Fibroblast of mammary gland (primary cell): ENCODE measurements at regions not wholly inside any gene's neighbourhood (a gene's known extent, or its start where the extent isn't known, plus 50 kb on each side); places are given as distances from the start of the nearest gene placed in this dataset.

Experiments used
- DNase-seq: peaks from one replicate; pipeline ENCODE4 v3.0.0-alpha.2; 2010; ENCODE audit warnings: low read depth
- H3K4me3 ChIP-seq: 2 replicates; pipeline ENCODE4 v1.5.1; 2011; ENCODE audit warnings: low read depth, mild to moderate bottlenecking, low read length, moderate library complexity; ENCODE audit not compliant: control insufficient read depth
- TF ChIP-seq, protein P1 (sequence below): conservative IDR thresholded peaks from 2 replicates; pipeline ENCODE4 v1.5.1; 2011; ENCODE audit warnings: low read depth, low read length, inconsistent platforms; ENCODE audit not compliant: control insufficient read depth, insufficient read depth

DNA sequence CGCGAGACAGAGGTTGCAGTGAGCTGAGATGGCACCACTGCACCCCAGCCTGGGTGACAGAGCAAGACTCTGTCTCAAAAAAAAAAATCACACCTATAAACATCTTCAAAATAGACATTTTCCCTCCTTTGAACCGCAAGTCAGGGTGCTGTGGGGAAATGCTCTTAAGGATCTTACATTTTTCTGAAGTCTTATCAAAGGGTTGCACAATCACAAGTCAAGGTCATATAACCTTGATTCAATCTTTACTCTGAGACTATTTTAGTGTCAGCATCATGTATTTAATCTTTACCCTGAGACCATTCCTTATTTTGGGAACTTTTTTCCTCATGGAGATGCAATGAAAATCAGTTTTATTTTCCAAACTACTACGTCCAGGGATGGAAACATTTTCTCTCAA is 62.8 kb upstream of the RANBP3L start:
- H3K4me3 ChIP-seq = no peak overlapping the region
- no peak for DNase-seq
- TF ChIP-seq, protein P1, sequence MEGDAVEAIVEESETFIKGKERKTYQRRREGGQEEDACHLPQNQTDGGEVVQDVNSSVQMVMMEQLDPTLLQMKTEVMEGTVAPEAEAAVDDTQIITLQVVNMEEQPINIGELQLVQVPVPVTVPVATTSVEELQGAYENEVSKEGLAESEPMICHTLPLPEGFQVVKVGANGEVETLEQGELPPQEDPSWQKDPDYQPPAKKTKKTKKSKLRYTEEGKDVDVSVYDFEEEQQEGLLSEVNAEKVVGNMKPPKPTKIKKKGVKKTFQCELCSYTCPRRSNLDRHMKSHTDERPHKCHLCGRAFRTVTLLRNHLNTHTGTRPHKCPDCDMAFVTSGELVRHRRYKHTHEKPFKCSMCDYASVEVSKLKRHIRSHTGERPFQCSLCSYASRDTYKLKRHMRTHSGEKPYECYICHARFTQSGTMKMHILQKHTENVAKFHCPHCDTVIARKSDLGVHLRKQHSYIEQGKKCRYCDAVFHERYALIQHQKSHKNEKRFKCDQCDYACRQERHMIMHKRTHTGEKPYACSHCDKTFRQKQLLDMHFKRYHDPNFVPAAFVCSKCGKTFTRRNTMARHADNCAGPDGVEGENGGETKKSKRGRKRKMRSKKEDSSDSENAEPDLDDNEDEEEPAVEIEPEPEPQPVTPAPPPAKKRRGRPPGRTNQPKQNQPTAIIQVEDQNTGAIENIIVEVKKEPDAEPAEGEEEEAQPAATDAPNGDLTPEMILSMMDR = no peak

DNA sequence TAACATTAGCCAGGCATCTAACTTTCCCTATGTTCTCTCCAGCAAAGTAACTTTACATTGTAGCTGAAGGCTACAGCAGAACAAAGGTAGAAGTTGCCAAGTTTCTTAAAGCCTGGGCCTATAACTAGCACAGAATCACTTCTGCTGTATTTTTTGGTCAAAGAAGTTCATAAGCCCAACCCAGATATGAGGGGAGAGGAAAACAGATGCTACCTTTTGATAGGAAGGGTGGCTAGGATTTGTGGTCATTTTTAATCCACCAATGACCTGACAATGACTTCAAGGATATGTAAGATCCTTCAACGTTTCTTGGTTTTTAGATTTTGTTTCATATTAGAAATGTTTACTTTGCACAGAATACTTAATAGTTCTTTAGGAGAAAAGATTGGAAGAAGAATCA is 64.2 kb upstream of the RANBP3L start:
- DNase-seq = no peak
- H3K4me3 ChIP-seq = no peak overlapping the region
- TF ChIP-seq, protein P1 = no peak

DNA sequence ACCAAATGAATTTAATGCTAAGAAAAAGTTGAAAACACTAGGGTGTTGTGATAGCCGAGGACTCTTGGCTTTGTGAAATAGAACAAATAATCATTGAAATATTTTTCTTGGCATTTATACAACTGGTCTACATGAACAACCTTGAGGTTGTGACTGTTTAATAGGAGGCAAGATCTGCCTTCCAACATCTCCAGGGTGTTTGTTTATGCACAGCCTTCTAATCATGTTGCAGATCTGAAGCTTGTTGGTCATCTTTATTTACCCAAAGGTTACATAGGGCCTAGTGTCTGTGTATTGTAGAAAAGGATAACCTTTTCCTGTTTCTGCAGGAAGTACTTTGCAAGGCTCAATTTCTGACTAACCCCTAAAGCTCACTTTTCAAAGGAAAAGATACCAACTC is 65.2 kb upstream of the RANBP3L start:
- peak; percentile 42 for DNase-seq
- no peak overlapping the region for H3K4me3 ChIP-seq
- TF ChIP-seq, protein P1 = no peak

DNA sequence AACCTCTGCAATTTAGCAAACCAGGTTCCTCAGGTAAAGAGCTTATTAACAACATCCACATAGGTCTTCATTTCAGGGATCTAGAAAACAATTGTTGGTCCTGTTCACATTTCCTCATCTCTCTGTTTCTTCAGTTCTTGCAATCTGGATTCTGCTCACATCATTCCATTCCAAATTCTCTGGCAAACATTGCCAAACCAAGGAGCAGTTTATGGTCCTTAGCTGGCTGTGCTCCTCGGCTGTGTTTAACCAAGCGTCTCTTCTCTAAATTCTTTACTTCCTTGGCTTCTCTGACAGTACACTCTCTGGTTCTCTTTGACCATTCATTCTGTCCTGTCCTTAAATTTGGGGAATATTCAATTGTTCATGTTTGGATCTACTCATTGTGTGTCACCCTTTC is 65.8 kb upstream of the RANBP3L start:
- TF ChIP-seq, protein P1 = no peak
- no peak overlapping the region for H3K4me3 ChIP-seq
- peak; percentile 43 for DNase-seq

DNA sequence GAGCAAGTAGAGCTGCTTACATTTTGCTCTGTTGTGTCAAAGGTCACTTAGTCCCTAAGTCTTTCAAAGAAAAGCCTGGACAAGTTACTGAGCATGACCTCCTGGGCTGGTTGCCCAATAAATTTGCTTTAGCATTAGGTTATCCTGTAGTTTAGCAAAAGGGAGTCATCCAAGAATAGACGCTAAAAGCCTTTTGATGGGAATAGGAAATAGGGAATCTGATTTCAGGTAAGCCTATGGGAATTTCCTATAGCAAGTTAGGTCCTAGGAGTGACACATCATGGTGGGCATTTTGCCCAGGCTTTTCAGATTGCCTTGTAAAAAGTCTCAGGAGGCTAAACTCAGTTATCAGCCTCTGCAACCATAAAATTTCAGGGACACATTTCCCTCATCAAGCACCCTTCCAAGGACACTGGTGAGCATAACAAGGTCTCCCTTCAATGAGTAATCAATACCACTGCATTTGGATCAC is 67.6 kb upstream of the RANBP3L start:
- no peak overlapping the region for H3K4me3 ChIP-seq
- DNase-seq = peak; percentile 65
- TF ChIP-seq, protein P1 = no peak

DNA sequence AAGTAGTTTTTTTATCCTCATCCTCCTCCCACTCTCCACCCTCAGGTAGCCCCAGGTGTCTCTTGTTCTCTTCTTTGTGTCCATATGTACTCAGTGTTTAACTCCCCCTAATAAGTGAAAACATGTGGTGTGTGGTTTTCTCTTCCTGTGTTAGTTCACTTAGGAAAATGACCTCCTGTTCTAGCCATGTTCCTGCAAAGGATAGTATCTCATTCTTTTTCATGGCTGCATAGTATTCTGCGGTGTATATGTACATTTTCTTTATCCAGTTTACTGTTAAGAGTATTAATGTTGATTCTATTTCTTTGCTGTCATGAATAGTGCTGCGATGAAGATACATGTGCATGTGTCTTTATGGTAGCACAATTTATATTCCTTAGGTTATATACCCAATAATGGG is 68.4 kb upstream of the RANBP3L start:
- TF ChIP-seq, protein P1 = no peak
- no peak for DNase-seq
- no peak overlapping the region for H3K4me3 ChIP-seq

DNA sequence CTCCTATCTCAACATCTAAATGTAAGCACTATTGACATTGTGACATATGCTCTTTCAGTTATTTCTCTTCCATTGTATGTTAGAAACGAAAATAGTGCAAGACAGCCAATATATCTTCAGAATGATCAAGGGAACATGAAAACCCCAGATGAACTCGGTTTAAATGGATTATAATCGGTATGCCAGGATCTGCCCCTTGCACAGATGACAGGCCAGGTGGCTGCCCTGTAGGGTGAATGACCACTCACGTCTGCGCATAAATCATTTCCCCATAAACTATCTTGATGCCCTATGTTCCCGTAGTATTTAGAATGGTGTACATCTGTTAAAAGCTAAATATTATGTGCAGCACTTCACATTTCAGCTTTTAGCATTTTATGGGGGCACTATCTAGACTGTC is 69.7 kb upstream of the RANBP3L start:
- TF ChIP-seq, protein P1 = no peak
- DNase-seq = no peak
- no peak overlapping the region for H3K4me3 ChIP-seq
